ENCODE measurements at regions not wholly inside any gene's neighbourhood (a gene's known extent, or its start where the extent isn't known, plus 50 kb on each side); places are given as distances from the start of the nearest gene placed in this dataset.

GRCh38 chr13:90723381-90723780 lies 624.1 kb upstream of the MIR17HG start:
- no peak for TF ChIP-seq POLR2A (IDR thresholded peaks at IDR 0.05; ENCODE audit: low read length)
- TF ChIP-seq GATA1 (IDR thresholded peaks at IDR 0.05; ENCODE audit: low read depth, low read length), result no peak

Measured in erythroblast (primary cell).